T-helper 17 cell (primary cell): ENCODE measurements at regions not wholly inside any gene's neighbourhood (a gene's known extent, or its start where the extent isn't known, plus 50 kb on each side); places are given as distances from the start of the nearest gene placed in this dataset.
"Not testable (repeated sequence)": the region's sequence is repeated elsewhere in the genome, so short reads cannot be mapped to it uniquely, and the experiment has no call there.

ENCODE experiments used
- ATAC-seq: fragments of 150-1000 bp; cut with Tn5 transposase; 2 replicates; pipeline ENCODE4 v1.10.0; 2021; ENCODE audit warnings: mild to moderate bottlenecking, moderate library complexity
- DNase-seq, 3 donors: peaks; one replicate each; pipeline versions ENCODE4 v3.0.0 to v3.0.0-alpha.2; 2020 to 2021
- H3K9me3 ChIP-seq: one replicate; pipeline ENCODE4 v1.7.0; 2013; ENCODE audit warnings: low read length, mild to moderate bottlenecking; ENCODE audit not compliant: control insufficient read depth, poor library complexity, severe bottlenecking
- H3K27ac Mint-ChIP-seq: one replicate; pipeline ENCODE4 v1.8.0; 2022; ENCODE audit warnings: mild to moderate bottlenecking, moderate library complexity, mixed read lengths
- H3K27me3 Mint-ChIP-seq: one replicate; pipeline ENCODE4 v1.8.0; 2022; ENCODE audit warnings: mixed read lengths
- H3K36me3 Mint-ChIP-seq: one replicate; pipeline ENCODE4 v1.8.0; 2022; ENCODE audit warnings: low read depth, mixed read lengths
- H3K4me1 Mint-ChIP-seq: one replicate; pipeline ENCODE4 v1.8.0; 2022; ENCODE audit warnings: mild to moderate bottlenecking, mixed read lengths
- H3K4me3 Mint-ChIP-seq: one replicate; pipeline ENCODE4 v1.8.0; 2022; ENCODE audit warnings: mild to moderate bottlenecking, moderate library complexity, mixed read lengths

DNA sequence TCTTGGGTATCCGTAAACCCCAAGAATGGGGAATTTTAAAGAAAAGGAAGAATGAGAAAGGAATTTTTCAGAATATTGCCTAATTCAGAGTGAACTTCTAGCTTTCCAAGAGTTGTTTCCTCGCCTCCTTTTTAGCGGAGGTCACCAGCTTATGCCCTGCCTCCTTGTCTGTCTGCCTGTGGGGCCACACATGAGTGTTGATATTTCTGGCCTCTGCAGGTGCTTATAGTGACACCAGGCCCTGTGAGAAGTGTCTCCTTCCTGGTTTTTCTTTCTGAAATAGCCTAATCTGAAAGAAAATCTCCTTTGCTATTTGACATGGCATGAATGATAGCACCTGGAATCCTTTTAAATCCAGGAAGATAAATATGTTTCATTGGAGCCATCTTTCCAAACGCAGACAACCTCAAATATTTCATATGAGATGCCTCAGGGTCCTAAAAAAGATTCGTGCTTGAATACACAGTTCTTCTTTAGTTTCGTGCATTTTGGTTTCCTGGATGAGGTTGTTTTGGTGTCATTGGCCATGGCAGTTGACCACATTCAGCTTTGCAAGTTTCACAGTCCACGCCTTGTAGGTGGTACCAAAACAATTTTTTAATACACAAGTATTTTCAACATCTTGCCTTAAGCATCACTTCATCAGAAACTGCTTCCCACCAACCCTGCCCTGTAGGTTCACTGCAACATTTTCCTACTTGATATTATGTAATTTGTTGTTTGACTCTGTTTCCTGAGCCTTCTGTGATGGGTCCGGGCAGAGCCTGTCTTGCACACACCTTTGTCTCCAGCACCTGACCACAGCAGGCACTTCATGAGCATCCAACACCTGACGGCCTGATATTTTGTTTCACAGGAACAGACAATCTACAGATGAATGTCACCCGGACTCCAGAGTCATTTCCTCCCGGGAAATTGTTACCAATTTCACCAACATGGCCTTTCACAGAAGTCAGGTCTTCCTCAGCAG is 159.4 kb downstream of the C11orf91 start:
- no peak for DNase-seq
- no peak overlapping the region for H3K27ac Mint-ChIP-seq
- ATAC-seq = no peak
- peaks cover 5% of the 10 kb centered on the region for H3K4me1 Mint-ChIP-seq
- no peaks in the 10 kb centered on the region for H3K9me3 ChIP-seq
- no peak overlapping the region for H3K4me3 Mint-ChIP-seq
- H3K27me3 Mint-ChIP-seq = peaks cover 78% of the 10 kb centered on the region
- peaks cover 5% of the 10 kb centered on the region for H3K36me3 Mint-ChIP-seq

DNA sequence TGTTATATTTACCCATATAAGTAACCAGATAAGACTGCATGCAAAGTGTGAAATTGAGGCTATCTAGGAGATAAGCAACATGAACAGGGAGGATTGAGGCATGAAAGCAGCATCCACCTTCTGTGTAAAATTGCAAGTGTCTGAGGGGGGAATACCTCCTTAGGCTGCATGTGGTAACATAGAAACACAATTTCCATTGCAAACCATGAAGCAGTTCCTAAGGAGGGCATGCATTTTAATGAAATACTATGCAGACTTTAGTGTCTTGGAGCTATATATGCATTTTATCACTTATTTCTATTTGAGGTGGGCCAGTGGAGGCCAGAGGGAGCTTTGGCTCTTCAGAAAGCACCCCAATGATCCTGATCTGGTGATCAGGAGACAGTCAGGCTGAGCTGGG is 160.2 kb downstream of the C11orf91 start:
- DNase-seq (no peak), ATAC-seq (no peak)
- no peaks in the 10 kb centered on the region for H3K9me3 ChIP-seq
- H3K36me3 Mint-ChIP-seq = peaks cover 5% of the 10 kb centered on the region
- H3K27me3 Mint-ChIP-seq = peaks cover 82% of the 10 kb centered on the region
- H3K4me1 Mint-ChIP-seq = peaks cover 5% of the 10 kb centered on the region
- H3K4me3 Mint-ChIP-seq = no peak overlapping the region
- no peak overlapping the region for H3K27ac Mint-ChIP-seq

DNA sequence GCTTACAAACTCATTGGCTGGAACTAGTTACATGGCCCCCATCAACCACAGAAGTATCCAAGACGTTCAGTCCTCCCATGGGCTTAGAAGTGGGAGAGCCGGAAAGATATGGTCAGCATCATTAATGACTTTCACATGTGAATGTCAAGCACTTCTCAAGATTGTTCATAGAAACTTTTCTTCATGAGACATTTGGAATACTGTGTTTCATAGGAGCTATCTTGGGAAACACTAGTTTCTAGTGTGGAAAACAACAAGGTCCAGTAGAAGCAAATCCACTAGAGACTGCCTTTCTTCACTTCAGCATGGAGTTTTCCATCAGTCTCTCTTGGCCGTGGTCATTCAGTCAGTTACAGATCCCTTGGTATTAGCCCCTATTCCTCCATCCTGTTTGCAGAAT is 160.9 kb downstream of the C11orf91 start:
- ATAC-seq (no peak), DNase-seq (no peak)
- Mint-ChIP-seq H3K27ac (no peak overlapping the region), H3K36me3 (peaks cover 5% of the 10 kb centered on the region), H3K27me3 (peaks cover 82% of the 10 kb centered on the region), H3K4me1 (peaks cover 5% of the 10 kb centered on the region), H3K4me3 (no peak overlapping the region)
- H3K9me3 ChIP-seq = no peaks in the 10 kb centered on the region

DNA sequence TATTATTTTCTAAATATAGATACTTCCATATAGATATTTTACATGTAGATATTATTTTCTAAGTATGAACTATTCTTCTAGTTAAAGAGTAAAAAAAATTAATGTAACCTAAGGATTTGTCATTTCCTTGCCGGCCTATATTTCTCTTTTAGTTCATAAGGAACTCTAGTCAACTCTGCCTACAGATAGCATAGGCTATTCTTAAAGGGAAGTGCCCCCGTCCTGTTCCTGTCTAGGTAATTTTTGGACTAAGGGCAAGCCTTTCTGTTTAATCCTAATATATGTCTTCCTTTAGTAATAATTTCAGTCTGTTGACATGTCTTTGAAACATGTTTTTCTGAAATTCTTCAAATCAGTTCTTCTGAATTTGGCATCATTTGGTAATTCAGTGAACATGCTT is 161.9 kb downstream of the C11orf91 start:
- H3K4me1 Mint-ChIP-seq = peaks cover 5% of the 10 kb centered on the region
- no peak overlapping the region for H3K27ac Mint-ChIP-seq
- no peaks in the 10 kb centered on the region for H3K9me3 ChIP-seq
- peaks cover 73% of the 10 kb centered on the region for H3K27me3 Mint-ChIP-seq
- ATAC-seq (no peak), DNase-seq (no peak)
- no peak overlapping the region for H3K4me3 Mint-ChIP-seq
- H3K36me3 Mint-ChIP-seq = peaks cover 5% of the 10 kb centered on the region

DNA sequence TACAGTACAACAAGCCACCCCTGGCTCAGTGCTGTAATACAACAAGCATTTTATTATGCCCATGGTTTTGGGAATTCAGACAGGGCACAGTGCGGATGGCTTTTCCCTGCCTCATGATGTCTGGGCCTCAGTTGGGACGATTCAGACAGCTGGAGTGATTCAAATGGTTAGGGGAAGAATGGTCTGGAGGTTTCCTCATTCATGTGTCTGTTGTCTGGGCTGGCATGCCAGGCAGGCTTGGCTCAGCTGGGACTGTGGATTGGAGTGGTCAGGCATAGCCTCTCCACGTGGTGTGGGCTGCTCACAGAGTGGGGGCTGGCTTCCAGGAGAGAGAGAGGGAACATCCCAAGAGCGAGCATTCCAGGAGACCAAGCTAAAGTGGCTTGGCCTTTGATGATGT is 164.4 kb downstream of the C11orf91 start:
- no peak for ATAC-seq
- no peak overlapping the region for H3K27ac Mint-ChIP-seq
- H3K4me1 Mint-ChIP-seq = no peaks in the 10 kb centered on the region

DNA sequence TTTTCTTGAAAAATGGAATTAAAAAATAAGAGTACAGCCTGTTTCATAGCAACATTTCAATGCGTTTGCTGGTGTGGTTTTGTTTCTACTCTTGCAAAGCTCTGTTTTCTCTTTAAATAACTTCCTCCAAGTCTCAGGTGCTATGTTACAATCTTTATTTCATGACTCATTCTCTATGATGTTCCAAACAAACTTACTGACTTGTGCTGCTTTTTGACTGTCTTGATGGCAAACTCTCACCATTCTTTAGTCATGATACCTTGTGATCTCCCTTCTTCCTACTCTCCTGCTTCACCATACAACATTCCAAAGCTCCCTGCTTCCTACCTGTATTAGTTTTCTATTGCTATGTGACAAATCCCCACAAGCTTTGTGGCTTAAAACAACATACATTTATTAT is 166.1 kb downstream of the C11orf91 start:
- no peaks in the 10 kb centered on the region for H3K9me3 ChIP-seq
- no peak overlapping the region for H3K4me3 Mint-ChIP-seq
- H3K36me3 Mint-ChIP-seq = peaks cover 2% of the 10 kb centered on the region
- H3K27ac Mint-ChIP-seq = no peak overlapping the region
- ATAC-seq (no peak), DNase-seq (no peak)
- H3K27me3 Mint-ChIP-seq = peaks cover 52% of the 10 kb centered on the region
- no peaks in the 10 kb centered on the region for H3K4me1 Mint-ChIP-seq

More for the DNA sequence above, 164.4 kb downstream of the C11orf91 start:
- Mint-ChIP-seq H3K36me3 (peaks cover 2% of the 10 kb centered on the region), H3K27me3 (peaks cover 57% of the 10 kb centered on the region), H3K4me3 (no peak overlapping the region)
- DNase-seq = no peak
- no peaks in the 10 kb centered on the region for H3K9me3 ChIP-seq

DNA sequence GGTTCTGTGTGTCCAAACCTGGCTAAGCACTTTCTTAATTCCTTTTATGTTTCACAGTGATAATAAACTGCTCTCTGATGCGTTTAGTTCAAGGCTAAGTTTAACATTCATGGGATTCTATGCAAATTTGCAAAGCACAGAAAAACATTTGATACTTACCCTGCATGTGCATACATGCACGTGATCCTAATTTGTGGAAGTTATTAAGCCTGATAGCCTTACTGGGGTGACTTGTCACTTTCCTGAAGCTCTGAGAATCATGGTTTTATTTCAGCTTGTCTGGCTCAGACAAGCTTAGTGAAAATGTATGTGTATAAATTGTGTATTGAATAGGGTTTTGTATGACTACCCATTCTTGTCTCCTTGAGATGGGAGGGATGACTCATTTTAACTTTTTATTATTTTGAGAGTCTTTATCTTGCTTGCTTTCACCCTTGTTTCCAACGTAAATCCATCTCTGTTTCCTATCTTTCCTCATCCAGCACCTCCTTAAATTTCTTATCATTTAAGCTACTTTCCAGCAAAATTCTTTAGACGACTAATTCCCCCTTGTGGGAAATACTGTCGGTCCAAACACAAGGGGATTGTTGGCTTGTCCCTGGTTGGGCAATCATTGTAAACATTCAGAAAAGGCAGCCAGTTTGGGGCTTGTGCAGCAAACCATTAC is 167.1 kb downstream of the C11orf91 start:
- ATAC-seq = no peak
- Mint-ChIP-seq H3K27me3 (peaks cover 48% of the 10 kb centered on the region), H3K36me3 (peaks cover 2% of the 10 kb centered on the region), H3K27ac (no peak overlapping the region), H3K4me1 (no peaks in the 10 kb centered on the region), H3K4me3 (no peak overlapping the region)
- H3K9me3 ChIP-seq = no peaks in the 10 kb centered on the region
- DNase-seq = no peak

DNA sequence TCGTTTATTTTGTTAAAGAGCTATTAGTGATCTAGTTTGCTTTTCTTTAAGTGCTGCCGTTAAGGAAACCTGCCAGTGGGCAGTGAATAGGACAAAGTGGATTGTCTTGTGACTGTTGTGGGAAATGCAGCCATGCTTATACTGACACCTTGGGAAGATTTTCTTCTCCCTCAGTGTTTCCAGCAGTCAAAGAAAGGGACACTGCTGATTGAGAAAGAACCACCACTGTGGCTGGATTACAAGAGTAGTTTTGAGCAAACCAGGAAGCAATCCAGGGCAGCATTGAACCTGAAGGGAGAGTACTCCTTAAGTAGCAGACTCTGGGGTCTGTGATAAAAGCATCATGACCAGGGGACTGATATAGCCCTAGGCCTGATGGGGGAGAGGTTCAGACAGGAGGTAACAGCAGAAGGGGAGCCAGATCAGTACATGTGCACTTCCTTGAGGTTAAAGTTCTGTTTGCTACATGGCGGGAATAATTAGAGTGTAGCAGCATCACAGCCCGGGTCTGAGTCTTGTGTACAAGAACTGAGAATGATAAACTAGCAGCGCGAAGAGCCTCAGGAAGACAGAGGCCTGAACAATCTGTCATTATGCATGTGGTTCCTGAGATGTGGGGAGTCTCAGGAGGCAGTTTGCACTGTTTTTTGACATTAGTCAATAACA is 167.8 kb downstream of the C11orf91 start:
- no peak for ATAC-seq
- Mint-ChIP-seq H3K4me1 (no peaks in the 10 kb centered on the region), H3K4me3 (no peak overlapping the region), H3K27me3 (peaks cover 42% of the 10 kb centered on the region), H3K27ac (no peak overlapping the region), H3K36me3 (peaks cover 2% of the 10 kb centered on the region)
- DNase-seq = no peak
- no peaks in the 10 kb centered on the region for H3K9me3 ChIP-seq

DNA sequence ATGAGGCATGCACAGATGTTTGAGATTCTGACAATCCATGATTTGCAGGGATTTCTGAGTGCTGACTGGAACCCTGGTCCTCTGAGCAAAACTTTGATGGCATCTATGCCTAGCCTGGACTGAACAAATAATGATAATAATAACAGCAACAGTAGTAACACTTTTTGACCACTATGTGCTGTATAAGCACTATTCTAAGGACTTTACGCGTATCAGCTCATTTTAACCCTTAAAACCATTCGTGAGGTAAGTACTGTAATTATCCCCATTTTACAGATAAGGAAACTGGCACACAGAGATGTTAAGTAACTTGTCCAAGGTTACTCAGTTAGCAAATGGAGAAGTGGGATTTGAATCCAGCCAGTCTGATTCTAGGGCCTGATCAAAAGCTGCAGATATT is 168.4 kb downstream of the C11orf91 start:
- Mint-ChIP-seq H3K27me3 (peaks cover 39% of the 10 kb centered on the region), H3K27ac (no peak overlapping the region), H3K4me1 (no peaks in the 10 kb centered on the region), H3K4me3 (no peak overlapping the region), H3K36me3 (peaks cover 2% of the 10 kb centered on the region)
- H3K9me3 ChIP-seq = peaks cover 2% of the 10 kb centered on the region
- ATAC-seq (no peak), DNase-seq (no peak)

DNA sequence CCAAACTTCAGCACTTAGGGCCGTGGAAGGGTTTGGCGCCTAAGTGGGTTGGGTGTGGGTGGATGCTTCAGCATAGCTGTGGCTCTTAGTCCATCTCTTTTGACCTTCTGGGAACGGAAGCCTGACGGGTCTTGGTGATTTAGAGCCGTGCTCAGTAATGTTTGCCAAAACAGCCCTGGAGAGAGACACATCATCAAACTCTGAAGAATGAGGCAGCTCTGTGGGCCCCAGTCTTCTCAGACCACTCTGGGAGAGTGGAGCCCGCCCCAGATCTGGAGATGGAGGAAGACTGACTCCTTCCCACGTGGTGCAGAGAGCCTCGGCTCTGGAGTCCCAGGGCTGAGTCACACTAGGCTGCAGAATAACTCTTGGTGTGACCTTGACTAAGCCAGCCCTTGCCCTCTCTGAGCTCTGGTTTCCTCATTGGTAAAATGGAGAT is 168.9 kb downstream of the C11orf91 start:
- H3K4me3 Mint-ChIP-seq = no peak overlapping the region

DNA sequence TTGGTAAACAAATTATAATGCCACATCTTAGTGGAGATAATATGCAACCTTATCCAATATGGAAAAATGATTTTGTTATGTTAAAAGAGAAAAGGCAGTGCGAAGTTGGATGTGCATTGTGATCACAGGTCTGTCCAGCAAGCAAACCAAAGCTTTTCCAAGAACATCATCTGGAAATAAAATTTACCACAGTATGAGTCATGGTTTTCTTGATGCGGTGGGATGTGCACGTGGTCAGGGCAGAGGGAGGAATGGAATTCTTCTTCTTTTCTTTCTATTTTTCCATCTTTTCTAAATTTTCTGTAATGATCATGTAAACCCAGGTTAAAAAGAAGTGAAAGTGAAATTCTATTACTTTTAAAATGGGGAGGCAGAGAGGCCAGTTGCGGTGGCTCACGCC is 169.8 kb downstream of the C11orf91 start:
- Mint-ChIP-seq H3K36me3 (no peaks in the 10 kb centered on the region), H3K4me3 (no peak overlapping the region), H3K4me1 (no peaks in the 10 kb centered on the region), H3K27me3 (peaks cover 26% of the 10 kb centered on the region), H3K27ac (no peak overlapping the region)
- H3K9me3 ChIP-seq = peaks cover 3% of the 10 kb centered on the region
- no peak for ATAC-seq
- DNase-seq = no peak

More for the DNA sequence above, 168.9 kb downstream of the C11orf91 start:
- Mint-ChIP-seq H3K27me3 (peaks cover 34% of the 10 kb centered on the region), H3K27ac (no peak overlapping the region), H3K36me3 (no peaks in the 10 kb centered on the region), H3K4me1 (no peaks in the 10 kb centered on the region)
- H3K9me3 ChIP-seq = peaks cover 3% of the 10 kb centered on the region
- DNase-seq (no peak), ATAC-seq (no peak)

DNA sequence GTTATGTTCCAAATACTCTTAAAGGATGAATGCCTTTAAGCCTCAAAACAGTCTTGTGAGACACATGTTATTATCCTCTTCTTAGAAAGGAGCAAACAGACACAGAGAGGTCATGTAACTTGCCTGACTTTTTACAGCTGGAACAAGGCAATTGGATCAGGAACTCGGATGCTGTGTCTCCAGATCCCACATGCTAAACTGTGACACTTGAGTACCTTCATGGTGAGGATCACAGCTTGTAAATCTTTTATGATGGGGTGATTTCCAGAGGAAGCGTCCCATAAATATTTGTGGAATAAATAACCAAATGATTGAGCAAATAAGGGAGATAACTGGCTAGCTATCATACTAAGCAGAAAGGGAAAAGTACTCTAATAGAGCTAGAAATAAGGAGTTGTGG is 171.2 kb downstream of the C11orf91 start:
- no peak for DNase-seq
- no peaks in the 10 kb centered on the region for H3K36me3 Mint-ChIP-seq
- no peaks in the 10 kb centered on the region for H3K4me1 Mint-ChIP-seq
- H3K9me3 ChIP-seq = peaks cover 3% of the 10 kb centered on the region
- H3K27ac Mint-ChIP-seq = no peak overlapping the region
- H3K27me3 Mint-ChIP-seq = peaks cover 27% of the 10 kb centered on the region
- H3K4me3 Mint-ChIP-seq = no peak overlapping the region
- no peak for ATAC-seq

DNA sequence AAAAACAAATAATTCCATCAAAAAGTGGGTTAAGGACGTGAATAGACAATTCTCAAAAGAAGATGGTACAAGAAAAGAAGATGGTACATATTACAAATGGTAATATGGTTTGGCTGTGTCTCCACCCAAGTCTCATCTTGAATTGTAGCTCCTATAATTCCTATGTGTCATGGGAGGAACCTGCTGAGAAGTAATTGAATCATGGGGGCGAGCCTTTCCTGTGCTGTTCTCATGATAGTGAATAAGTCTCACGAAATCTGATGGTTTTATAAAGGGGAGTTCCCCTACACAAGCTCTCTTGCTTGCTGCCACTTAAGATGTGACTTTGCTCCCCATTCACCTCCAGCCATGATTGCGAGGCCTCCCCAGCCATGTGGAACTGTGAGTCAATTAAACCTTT is 172.9 kb downstream of the C11orf91 start:
- not testable (repeated sequence) for H3K27ac Mint-ChIP-seq, H3K9me3 ChIP-seq, H3K36me3 Mint-ChIP-seq, H3K4me3 Mint-ChIP-seq, ATAC-seq, DNase-seq, H3K4me1 Mint-ChIP-seq
- H3K27me3 Mint-ChIP-seq = peaks cover 27% of the 10 kb centered on the region
